HepG2 (cell line): ENCODE measurements at regions not wholly inside any gene's neighbourhood (a gene's known extent, or its start where the extent isn't known, plus 50 kb on each side); places are given as distances from the start of the nearest gene placed in this dataset.

ENCODE experiments used
- ARNT ChIP-seq: fragments of 450-650 bp; IDR thresholded peaks from 2 replicates; pipeline ENCODE4 v1.6.1; 2017
- CEBPG ChIP-seq: IDR thresholded peaks from 2 replicates; pipeline ENCODE4 v1.6.1; 2016
- CHCHD3 ChIP-seq: sonication (generic); formaldehyde crosslinking; IDR thresholded peaks from 2 replicates; pipeline ENCODE4 v1.8.0; 2022; ENCODE audit warnings: mild to moderate bottlenecking, missing genetic modification reagents, moderate library complexity
- EED ChIP-seq: sonication (generic); formaldehyde crosslinking; IDR thresholded peaks from 2 replicates; pipeline ENCODE4 v1.5.0; 2020; ENCODE audit warnings: mild to moderate bottlenecking, missing genetic modification reagents
- FOSL2 ChIP-seq: sonication (generic); formaldehyde crosslinking; IDR thresholded peaks from 2 replicates; pipeline ENCODE4 v1.4.0; 2020; ENCODE audit warnings: missing genetic modification reagents
- GPBP1L1 ChIP-seq: sonication (generic); formaldehyde crosslinking; IDR thresholded peaks from 2 replicates; pipeline ENCODE4 v1.5.0; 2020; ENCODE audit warnings: mild to moderate bottlenecking, missing genetic modification reagents
- GTF3A ChIP-seq: sonication (generic); formaldehyde crosslinking; conservative IDR thresholded peaks from 2 replicates; pipeline ENCODE4 v1.4.0; 2020; ENCODE audit warnings: mild to moderate bottlenecking, missing genetic modification reagents
- HOXA9 ChIP-seq: sonication (generic); formaldehyde crosslinking; IDR thresholded peaks from 2 replicates; pipeline ENCODE4 v1.8.1; 2022; ENCODE audit warnings: missing genetic modification reagents, mild to moderate bottlenecking, moderate library complexity, borderline replicate concordance
- IKZF5 ChIP-seq: IDR thresholded peaks from 2 replicates; pipeline ENCODE4 v1.6.1; 2018; ENCODE audit warnings: missing genetic modification reagents, mild to moderate bottlenecking, missing compliant biosample characterization
- JARID2 ChIP-seq: sonication (generic); formaldehyde crosslinking; IDR thresholded peaks from 2 replicates; pipeline ENCODE4 v1.8.1; 2023; ENCODE audit warnings: missing genetic modification reagents, inconsistent platforms; ENCODE audit not compliant: insufficient replicate concordance
- JUN ChIP-seq: sonication (generic); formaldehyde crosslinking; IDR thresholded peaks from 2 replicates; pipeline ENCODE4 v1.4.0; 2020; ENCODE audit warnings: mild to moderate bottlenecking, missing genetic modification reagents
- MEF2D ChIP-seq: sonication (generic); formaldehyde crosslinking; IDR thresholded peaks from 2 replicates; pipeline ENCODE4 v1.5.1; 2020; ENCODE audit warnings: mild to moderate bottlenecking, missing genetic modification reagents
- NFATC3 ChIP-seq: sonication (generic); formaldehyde crosslinking; IDR thresholded peaks from 2 replicates; pipeline ENCODE4 v1.5.1; 2020; ENCODE audit warnings: mild to moderate bottlenecking, missing genetic modification reagents
- NPAS2 ChIP-seq: sonication (generic); formaldehyde crosslinking; IDR thresholded peaks from 2 replicates; pipeline ENCODE4 v1.8.0; 2022; ENCODE audit warnings: mild to moderate bottlenecking, missing genetic modification reagents, borderline replicate concordance
- NRL ChIP-seq: sonication (generic); formaldehyde crosslinking; IDR thresholded peaks from 2 replicates; pipeline ENCODE4 v1.5.0; 2020; ENCODE audit warnings: missing genetic modification reagents, mild to moderate bottlenecking, moderate library complexity, borderline replicate concordance
- PHF8 ChIP-seq: sonication (generic); formaldehyde crosslinking; IDR thresholded peaks from 2 replicates; pipeline ENCODE4 v1.5.0; 2020; ENCODE audit warnings: missing genetic modification reagents
- REXO4 ChIP-seq: sonication (generic); formaldehyde crosslinking; IDR thresholded peaks from 2 replicates; pipeline ENCODE4 v1.8.0; 2022; ENCODE audit warnings: missing genetic modification reagents, mild to moderate bottlenecking, borderline replicate concordance
- RXRB ChIP-seq: IDR thresholded peaks from 2 replicates; pipeline ENCODE4 v1.6.1; 2016; ENCODE audit warnings: borderline replicate concordance, missing genetic modification reagents, missing compliant biosample characterization
- TMF1 ChIP-seq: sonication (generic); formaldehyde crosslinking; IDR thresholded peaks from 2 replicates; pipeline ENCODE4 v1.8.1; 2022; ENCODE audit warnings: low read depth, missing genetic modification reagents
- ZBTB42 ChIP-seq: sonication (generic); formaldehyde crosslinking; IDR thresholded peaks from 2 replicates; pipeline ENCODE4 v1.5.0; 2020; ENCODE audit warnings: mild to moderate bottlenecking, missing genetic modification reagents
- ZNF101 ChIP-seq: sonication (generic); formaldehyde crosslinking; IDR thresholded peaks from 2 replicates; pipeline ENCODE4 v1.4.0; 2020; ENCODE audit warnings: mild to moderate bottlenecking, low read depth, missing genetic modification reagents, borderline replicate concordance
- ZNF3 ChIP-seq: IDR thresholded peaks from 2 replicates; pipeline ENCODE4 v1.7.0; 2017; ENCODE audit warnings: inconsistent platforms
- ZNF441 ChIP-seq: sonication (generic); formaldehyde crosslinking; IDR thresholded peaks from 2 replicates; pipeline ENCODE4 v1.7.0; 2021; ENCODE audit warnings: missing genetic modification reagents, borderline replicate concordance
- ZNF609 ChIP-seq: sonication (generic); formaldehyde crosslinking; IDR thresholded peaks from 2 replicates; pipeline ENCODE4 v1.4.0; 2020; ENCODE audit warnings: mild to moderate bottlenecking, missing genetic modification reagents, borderline replicate concordance
- ZNF709 ChIP-seq: sonication (generic); formaldehyde crosslinking; IDR thresholded peaks from 2 replicates; pipeline ENCODE4 v1.5.0; 2020; ENCODE audit warnings: mild to moderate bottlenecking, missing genetic modification reagents
- ZNF761 ChIP-seq: sonication (generic); formaldehyde crosslinking; conservative IDR thresholded peaks from 2 replicates; pipeline ENCODE4 v1.4.0; 2020; ENCODE audit warnings: mild to moderate bottlenecking, missing genetic modification reagents
- ZNF83 ChIP-seq: sonication (generic); formaldehyde crosslinking; IDR thresholded peaks from 2 replicates; pipeline ENCODE4 v1.4.0; 2020; ENCODE audit warnings: missing genetic modification reagents, mild to moderate bottlenecking, borderline replicate concordance
- ZSCAN20 ChIP-seq: sonication (generic); formaldehyde crosslinking; IDR thresholded peaks from 2 replicates; pipeline ENCODE4 v1.4.0; 2020; ENCODE audit warnings: missing genetic modification reagents, mild to moderate bottlenecking, borderline replicate concordance

GRCh38 chr15:75776065-75776423 is 63.4 kb upstream of the CSPG4 start (continued):
- no peak for TF ChIP-seq ZNF609 (CRISPR knock-in tag)
- peak; percentile 92 for TF ChIP-seq FOSL2 (CRISPR knock-in tag)
- TF ChIP-seq ZNF83 (CRISPR knock-in tag), result no peak
- no peak for TF ChIP-seq ARNT
- no peak for TF ChIP-seq MEF2D (CRISPR knock-in tag)
- TF ChIP-seq GTF3A (CRISPR knock-in tag), result no peak
- TF ChIP-seq JARID2 (CRISPR knock-in tag), result no peak
- TF ChIP-seq RXRB (CRISPR knock-in tag), result no peak
- TF ChIP-seq ZBTB42 (CRISPR knock-in tag), result no peak
- TF ChIP-seq ZNF709 (CRISPR knock-in tag), result no peak
- no peak for TF ChIP-seq PHF8
- no peak for TF ChIP-seq NRL (CRISPR knock-in tag)
- TF ChIP-seq CHCHD3 (CRISPR knock-in tag), result no peak
- no peak for TF ChIP-seq ZNF101 (CRISPR knock-in tag)
- peak; percentile 64; the same call in 1 of the 2 replicates for TF ChIP-seq JUN (CRISPR knock-in tag)
- no peak for TF ChIP-seq HOXA9 (CRISPR knock-in tag)
- no peak for TF ChIP-seq REXO4 (CRISPR knock-in tag)
- TF ChIP-seq ZSCAN20 (CRISPR knock-in tag), result no peak
- TF ChIP-seq GPBP1L1 (CRISPR knock-in tag), result no peak
- TF ChIP-seq NFATC3 (CRISPR knock-in tag), result no peak
- TF ChIP-seq IKZF5 (CRISPR knock-in tag), result no peak
- TF ChIP-seq EED (CRISPR knock-in tag), result no peak
- no peak for TF ChIP-seq ZNF761 (CRISPR knock-in tag)
- no peak for TF ChIP-seq NPAS2 (CRISPR knock-in tag)
- TF ChIP-seq ZNF3 (CRISPR knock-in tag), result no peak
- TF ChIP-seq TMF1, result no peak
- no peak for TF ChIP-seq ZNF441 (CRISPR knock-in tag)
- TF ChIP-seq CEBPG (CRISPR knock-in tag), result 0 out of 2 replicates have a peak, but pooled peaks have one; percentile 13
